GM21529 (cell line): ENCODE measurements at regions not wholly inside any gene's neighbourhood (a gene's known extent, or its start where the extent isn't known, plus 50 kb on each side); places are given as distances from the start of the nearest gene placed in this dataset.
"Not testable (repeated sequence)": the region's sequence is repeated elsewhere in the genome, so short reads cannot be mapped to it uniquely, and the experiment has no call there.

Experiments used
- ATAC-seq: cut with Tn5 transposase; IDR thresholded peaks from one replicate; pipeline ENCODE4 v1.9.1; 2021; ENCODE audit not compliant: unreplicated experiment

GRCh38 chr5:115439639-115440038 is 104.9 kb downstream of the FEM1C start:
- ATAC-seq = no peak

GRCh38 chr5:115439042-115439441 is 105.5 kb downstream of the FEM1C start:
- no peak for ATAC-seq

- no peak for ATAC-seq
These were observed 108.5 kb downstream of the FEM1C start for GRCh38 chr5:115435778-115436712.

GRCh38 chr5:115435065-115435777 is 109.4 kb downstream of the FEM1C start:
- ATAC-seq = no peak

- ATAC-seq = no peak
These were observed 110.7 kb downstream of the FEM1C start for GRCh38 chr5:115433918-115434317.

- no peak for ATAC-seq
These were observed 111.9 kb downstream of the FEM1C start for GRCh38 chr5:115432691-115433090.

- no peak for ATAC-seq
These were observed 113.5 kb downstream of the FEM1C start for GRCh38 chr5:115431116-115431515.

- no peak for ATAC-seq
These were observed 114.2 kb downstream of the FEM1C start for GRCh38 chr5:115430374-115430773.

GRCh38 chr5:115429345-115429940 is 115.1 kb downstream of the FEM1C start:
- no peak for ATAC-seq

GRCh38 chr5:115428676-115429075 is 115.9 kb downstream of the FEM1C start:
- no peak for ATAC-seq

- no peak for ATAC-seq
These were observed 116.3 kb downstream of the FEM1C start for GRCh38 chr5:115428248-115428647.

GRCh38 chr5:115424446-115424845 is 120.1 kb downstream of the FEM1C start:
- no peak for ATAC-seq

GRCh38 chr5:115424030-115424429 is 120.5 kb downstream of the FEM1C start:
- ATAC-seq = no peak

GRCh38 chr5:115423541-115423940 is 121.0 kb downstream of the FEM1C start:
- no peak for ATAC-seq

GRCh38 chr5:115423051-115423450 is 121.5 kb downstream of the FEM1C start:
- no peak for ATAC-seq

GRCh38 chr5:115420812-115421211 is 123.8 kb downstream of the FEM1C start:
- not testable (repeated sequence) for ATAC-seq

- ATAC-seq = no peak
These were observed 123.6 kb upstream of the CCDC112 start for GRCh38 chr5:115419846-115420585.

- ATAC-seq = no peak
These were observed 122.3 kb upstream of the CCDC112 start for GRCh38 chr5:115418788-115419187.

GRCh38 chr5:115417076-115417475 is 120.6 kb upstream of the CCDC112 start:
- ATAC-seq = no peak

GRCh38 chr5:115415143-115415491 is 118.7 kb upstream of the CCDC112 start:
- peak; percentile 66 for ATAC-seq
